ENCODE measurements at regions not wholly inside any gene's neighbourhood (a gene's known extent, or its start where the extent isn't known, plus 50 kb on each side); places are given as distances from the start of the nearest gene placed in this dataset.

DNA sequence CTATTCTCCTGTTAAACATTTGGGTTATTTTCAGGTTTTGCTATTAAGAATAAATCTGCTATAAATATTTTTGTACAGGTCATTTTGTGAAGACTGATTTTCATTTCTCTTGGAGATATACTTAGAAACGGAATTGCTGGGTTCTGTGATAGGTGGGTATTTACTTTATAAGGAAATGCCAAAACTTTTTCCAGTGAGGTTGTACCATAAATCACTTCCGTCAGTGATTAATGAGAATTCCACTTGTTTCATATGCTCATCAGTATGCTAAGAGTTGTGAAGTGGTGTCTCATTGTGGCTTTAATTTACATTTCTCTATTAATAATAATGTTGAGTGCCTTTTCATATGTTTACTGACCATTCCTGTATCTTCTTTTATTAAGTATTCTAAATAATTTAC lies 84.0 kb upstream of the KLF14 start:
- ChIA-PET CTCF (no interaction called here), POLR2A (no interaction called here)
- intact Hi-C loops (cut with micrococcal nuclease): no loop called here
- Mint-ChIP-seq H3K9me3 (ENCODE audit: unreplicated experiment) (no peaks in the 10 kb centered on the region), H3K27ac (ENCODE audit: low read depth, unreplicated experiment) (no peak overlapping the region), H3K27me3 (ENCODE audit: insufficient read depth, unreplicated experiment) (no peaks in the 10 kb centered on the region), H3K4me1 (ENCODE audit: insufficient read depth, unreplicated experiment) (no peaks in the 10 kb centered on the region), H3K4me3 (ENCODE audit: unreplicated experiment) (no peak overlapping the region), H3K36me3 (ENCODE audit: insufficient read depth, unreplicated experiment) (no peaks in the 10 kb centered on the region)
- DNase-seq (ENCODE audit: unreplicated experiment): no peak
- no TSS peak for BruUV-seq (replicated peaks)
- TF ChIP-seq, protein P1, sequence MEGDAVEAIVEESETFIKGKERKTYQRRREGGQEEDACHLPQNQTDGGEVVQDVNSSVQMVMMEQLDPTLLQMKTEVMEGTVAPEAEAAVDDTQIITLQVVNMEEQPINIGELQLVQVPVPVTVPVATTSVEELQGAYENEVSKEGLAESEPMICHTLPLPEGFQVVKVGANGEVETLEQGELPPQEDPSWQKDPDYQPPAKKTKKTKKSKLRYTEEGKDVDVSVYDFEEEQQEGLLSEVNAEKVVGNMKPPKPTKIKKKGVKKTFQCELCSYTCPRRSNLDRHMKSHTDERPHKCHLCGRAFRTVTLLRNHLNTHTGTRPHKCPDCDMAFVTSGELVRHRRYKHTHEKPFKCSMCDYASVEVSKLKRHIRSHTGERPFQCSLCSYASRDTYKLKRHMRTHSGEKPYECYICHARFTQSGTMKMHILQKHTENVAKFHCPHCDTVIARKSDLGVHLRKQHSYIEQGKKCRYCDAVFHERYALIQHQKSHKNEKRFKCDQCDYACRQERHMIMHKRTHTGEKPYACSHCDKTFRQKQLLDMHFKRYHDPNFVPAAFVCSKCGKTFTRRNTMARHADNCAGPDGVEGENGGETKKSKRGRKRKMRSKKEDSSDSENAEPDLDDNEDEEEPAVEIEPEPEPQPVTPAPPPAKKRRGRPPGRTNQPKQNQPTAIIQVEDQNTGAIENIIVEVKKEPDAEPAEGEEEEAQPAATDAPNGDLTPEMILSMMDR (IDR thresholded peaks at IDR 0.05; ENCODE audit: unreplicated experiment): no peak

DNA sequence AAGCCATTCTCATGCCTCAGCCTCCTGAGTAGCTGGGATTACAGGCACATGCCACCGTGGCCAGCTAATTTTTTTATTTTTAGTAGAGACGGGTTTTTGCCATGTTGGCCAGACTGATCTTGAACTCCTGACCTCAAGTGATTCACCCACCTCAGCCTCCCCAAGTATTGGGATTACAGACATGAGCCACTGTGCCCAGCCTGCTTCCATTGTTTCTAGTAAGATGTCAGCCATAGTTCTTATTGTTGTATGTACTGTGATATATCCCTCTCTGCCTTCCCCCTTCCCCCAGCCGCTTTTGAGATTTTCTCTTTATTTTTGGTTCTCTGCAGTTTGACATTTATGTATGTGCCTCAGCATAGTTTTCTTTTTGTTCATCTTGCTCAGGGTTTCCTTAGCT lies 87.9 kb upstream of the KLF14 start:
- Mint-ChIP-seq H3K4me1 (ENCODE audit: insufficient read depth, unreplicated experiment) (no peaks in the 10 kb centered on the region), H3K36me3 (ENCODE audit: insufficient read depth, unreplicated experiment) (no peaks in the 10 kb centered on the region), H3K4me3 (ENCODE audit: unreplicated experiment) (no peak overlapping the region), H3K27me3 (ENCODE audit: insufficient read depth, unreplicated experiment) (no peaks in the 10 kb centered on the region), H3K27ac (ENCODE audit: low read depth, unreplicated experiment) (no peak overlapping the region), H3K9me3 (ENCODE audit: unreplicated experiment) (peaks cover 2% of the 10 kb centered on the region)
- no TSS peak for BruUV-seq (replicated peaks)
- TF ChIP-seq, protein P1 (IDR thresholded peaks at IDR 0.05; ENCODE audit: unreplicated experiment): no peak
- ChIA-PET CTCF (interaction anchor here (0.6 kb wide), 1 partner anchor 19 kb away, joined by 3 read pairs; no protein-coding TSS in a partner anchor), POLR2A (interaction anchor here (0.6 to 1.1 kb wide), 2 partner anchors 17 to 41 kb away, joined by 3 to 4 read pairs; no protein-coding TSS in a partner anchor)
- DNase-seq (ENCODE audit: unreplicated experiment): no peak
- intact Hi-C loops (cut with micrococcal nuclease): no loop called here

DNA sequence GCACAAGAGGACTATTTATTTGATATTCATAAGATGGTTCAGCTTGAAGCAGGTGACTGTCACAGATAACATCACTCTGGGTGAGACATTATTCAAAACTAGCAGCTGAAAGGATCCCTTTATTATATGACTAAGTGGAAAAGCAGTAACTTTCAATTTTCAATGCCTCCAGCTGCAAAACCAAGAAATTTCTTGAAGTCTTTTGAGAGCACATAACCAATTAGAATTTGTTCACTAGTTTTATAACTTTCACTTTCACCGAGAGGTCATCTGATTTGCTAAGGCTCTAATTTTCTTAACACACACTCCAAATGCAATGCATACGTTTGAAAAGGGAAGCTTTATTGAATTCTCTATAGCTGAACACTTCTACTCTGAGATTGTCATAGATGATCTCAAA lies 88.6 kb upstream of the KLF14 start:
- Mint-ChIP-seq H3K4me3 (ENCODE audit: unreplicated experiment) (no peak overlapping the region), H3K27ac (ENCODE audit: low read depth, unreplicated experiment) (no peak overlapping the region), H3K36me3 (ENCODE audit: insufficient read depth, unreplicated experiment) (no peaks in the 10 kb centered on the region), H3K4me1 (ENCODE audit: insufficient read depth, unreplicated experiment) (no peaks in the 10 kb centered on the region), H3K9me3 (ENCODE audit: unreplicated experiment) (peaks cover 10% of the 10 kb centered on the region), H3K27me3 (ENCODE audit: insufficient read depth, unreplicated experiment) (no peaks in the 10 kb centered on the region)
- TF ChIP-seq, protein P1 (IDR thresholded peaks at IDR 0.05; ENCODE audit: unreplicated experiment): no peak
- BruUV-seq (replicated peaks): no TSS peak
- ChIA-PET CTCF (interaction anchor here (0.6 kb wide), 1 partner anchor 18 kb away, joined by 3 read pairs; no protein-coding TSS in a partner anchor), POLR2A (interaction anchor here (0.6 to 1.1 kb wide), 3 partner anchors 10 to 216 kb away, joined by 3 read pairs; no protein-coding TSS in a partner anchor)
- intact Hi-C loops (cut with micrococcal nuclease): no loop called here
- DNase-seq (ENCODE audit: unreplicated experiment): no peak

DNA sequence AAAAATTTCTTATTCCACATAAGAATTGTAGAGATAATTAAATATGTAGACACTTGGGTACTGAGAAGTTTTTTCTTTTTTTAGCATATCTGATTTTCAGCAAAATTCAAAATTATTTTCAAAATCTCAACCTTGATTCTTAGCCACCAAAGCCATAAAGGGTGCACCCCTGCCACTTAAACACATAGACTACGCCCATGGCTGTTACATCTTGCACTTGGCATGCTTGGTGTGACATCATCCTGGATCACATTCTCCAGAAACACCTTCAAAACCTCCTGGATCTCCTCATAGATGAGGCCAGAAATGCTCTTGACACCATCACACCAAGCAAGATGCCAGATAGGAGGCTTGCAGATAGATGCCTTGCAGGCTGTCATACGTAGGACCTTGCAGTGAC lies 89.1 kb upstream of the KLF14 start:
- no TSS peak for BruUV-seq (replicated peaks)
- DNase-seq (ENCODE audit: unreplicated experiment): no peak
- intact Hi-C loops (cut with micrococcal nuclease): no loop called here
- H3K4me3 Mint-ChIP-seq (ENCODE audit: unreplicated experiment): no peak overlapping the region
- TF ChIP-seq, protein P1 (IDR thresholded peaks at IDR 0.05; ENCODE audit: unreplicated experiment): no peak
- H3K9me3 Mint-ChIP-seq (ENCODE audit: unreplicated experiment): peaks cover 10% of the 10 kb centered on the region
- POLR2A ChIA-PET: interaction anchor here (0.8 to 1.1 kb wide), 2 partner anchors 11 to 18 kb away, joined by 3 read pairs; no protein-coding TSS in a partner anchor
- H3K4me1 Mint-ChIP-seq (ENCODE audit: insufficient read depth, unreplicated experiment): no peaks in the 10 kb centered on the region
- H3K27ac Mint-ChIP-seq (ENCODE audit: low read depth, unreplicated experiment): no peak overlapping the region
- no peaks in the 10 kb centered on the region for H3K36me3 Mint-ChIP-seq (ENCODE audit: insufficient read depth, unreplicated experiment)
- CTCF ChIA-PET: no interaction called here
- no peaks in the 10 kb centered on the region for H3K27me3 Mint-ChIP-seq (ENCODE audit: insufficient read depth, unreplicated experiment)
